KMS-11 (cell line): ENCODE measurements at regions not wholly inside any gene's neighbourhood (a gene's known extent, or its start where the extent isn't known, plus 50 kb on each side); places are given as distances from the start of the nearest gene placed in this dataset.

Source experiments
- H2AFZ ChIP-seq: fragments of 200-600 bp; sonication (generic); 2 replicates; pipeline ENCODE4 v1.6.1; 2016; ENCODE audit warnings: antibody characterized with exemption, mixed run types, low read depth
- H3K27ac ChIP-seq: fragments of 200-600 bp; sonication (generic); 2 replicates; pipeline ENCODE4 v1.6.1; 2016; ENCODE audit warnings: mild to moderate bottlenecking, mixed run types
- H3K27me3 ChIP-seq: fragments of 200-600 bp; sonication (generic); 2 replicates; pipeline ENCODE4 v1.6.1; 2017; ENCODE audit warnings: mild to moderate bottlenecking, low read depth, mixed run types, moderate library complexity; ENCODE audit not compliant: insufficient read depth
- H3K36me3 ChIP-seq: fragments of 200-600 bp; sonication (generic); 2 replicates; pipeline ENCODE4 v1.6.1; 2017; ENCODE audit warnings: mild to moderate bottlenecking, mixed run types; ENCODE audit not compliant: insufficient read depth
- H3K4me1 ChIP-seq: fragments of 200-600 bp; sonication (generic); 2 replicates; pipeline ENCODE4 v1.6.1; 2016; ENCODE audit warnings: mild to moderate bottlenecking, low read depth, mixed run types; ENCODE audit not compliant: poor library complexity, severe bottlenecking
- H3K4me2 ChIP-seq: fragments of 200-600 bp; sonication (generic); 2 replicates; pipeline ENCODE4 v1.7.0; 2016; ENCODE audit warnings: mild to moderate bottlenecking, mixed run types
- H3K4me3 ChIP-seq: fragments of 200-600 bp; sonication (generic); IDR thresholded peaks from 2 replicates; pipeline ENCODE4 v1.6.1; 2017; ENCODE audit warnings: low read depth, low read length, mixed read lengths; ENCODE audit not compliant: insufficient read depth
- H3K79me2 ChIP-seq: fragments of 200-600 bp; sonication (generic); 2 replicates; pipeline ENCODE4 v1.6.1; 2016; ENCODE audit warnings: low read depth, mixed run types; ENCODE audit not compliant: insufficient read depth
- H3K9ac ChIP-seq: fragments of 200-600 bp; sonication (generic); 2 replicates; pipeline ENCODE4 v1.6.1; 2016; ENCODE audit warnings: mild to moderate bottlenecking, mixed run types
- H4K20me1 ChIP-seq: fragments of 200-600 bp; sonication (generic); 2 replicates; pipeline ENCODE4 v1.6.1; 2016; ENCODE audit warnings: mild to moderate bottlenecking, mixed run types; ENCODE audit not compliant: insufficient read depth
- CTCF ChIP-seq: fragments of 200-600 bp; sonication (generic); conservative IDR thresholded peaks from 2 replicates; pipeline ENCODE4 v1.6.1; 2017; ENCODE audit warnings: low read depth, mild to moderate bottlenecking, antibody characterized with exemption, low read length, moderate library complexity, mixed read lengths

- no peaks in the 10 kb centered on the region for H3K36me3 ChIP-seq
- no peak for TF ChIP-seq CTCF
- no peak overlapping the region for H3K4me2 ChIP-seq
- H3K4me3 ChIP-seq: no peak overlapping the region
- H2AFZ ChIP-seq: no peak overlapping the region
- no peaks in the 10 kb centered on the region for H4K20me1 ChIP-seq
- H3K79me2 ChIP-seq: no peaks in the 10 kb centered on the region
- H3K27me3 ChIP-seq: no peaks in the 10 kb centered on the region
- peaks cover 6% of the 10 kb centered on the region for H3K4me1 ChIP-seq
- H3K27ac ChIP-seq: no peak overlapping the region
- H3K9ac ChIP-seq: no peak overlapping the region
Observed at GRCh38 chrX:96386325-96386724, 298.3 kb upstream of the DIAPH2 start.

DNA sequence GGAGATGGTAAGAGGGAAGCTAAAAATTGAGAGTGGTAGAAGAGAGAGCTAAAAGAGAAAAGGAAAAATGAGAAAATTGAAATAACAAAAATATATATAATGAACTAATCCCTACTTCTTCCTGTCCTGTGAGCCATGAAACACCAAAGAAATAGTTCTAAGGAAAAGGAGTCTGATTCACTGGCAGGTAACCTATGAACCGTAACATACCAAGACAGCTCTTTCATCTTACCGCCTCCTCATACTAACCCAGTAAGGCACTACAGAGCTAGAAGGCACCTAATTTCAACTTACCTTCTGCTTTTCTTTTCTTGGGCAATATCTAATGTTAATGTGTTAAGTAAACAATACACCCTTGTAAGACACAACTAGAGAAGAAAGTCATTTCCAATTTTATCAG, 297.7 kb upstream of the DIAPH2 start:
- Histone ChIP-seq H4K20me1 (no peaks in the 10 kb centered on the region), H3K4me1 (peaks cover 6% of the 10 kb centered on the region), H2AFZ (no peak overlapping the region), H3K4me2 (no peak overlapping the region), H3K27me3 (no peaks in the 10 kb centered on the region), H3K9ac (no peak overlapping the region), H3K27ac (no peak overlapping the region), H3K4me3 (no peak overlapping the region), H3K79me2 (no peaks in the 10 kb centered on the region), H3K36me3 (no peaks in the 10 kb centered on the region)
- no peak for TF ChIP-seq CTCF

DNA sequence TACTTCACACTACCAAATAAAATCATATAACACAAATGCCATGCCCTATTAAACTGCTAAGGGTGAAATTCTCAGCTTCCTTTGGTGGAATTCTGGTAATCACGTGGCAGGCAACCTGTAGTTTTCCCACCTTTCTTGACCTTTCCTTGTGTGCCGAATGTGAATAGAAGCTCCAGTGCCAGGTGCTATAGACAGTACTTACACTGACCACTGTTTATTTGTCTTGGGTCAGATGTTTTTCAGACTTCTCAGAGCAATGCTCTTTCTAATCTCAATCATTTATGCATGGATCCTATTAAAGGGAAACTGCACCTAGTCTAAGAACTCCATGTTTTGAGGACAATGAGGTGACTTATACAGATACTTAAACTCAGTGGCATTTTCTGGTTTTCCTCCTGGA, 296.8 kb upstream of the DIAPH2 start:
- H3K4me1 ChIP-seq: peaks cover 6% of the 10 kb centered on the region
- H4K20me1 ChIP-seq: no peaks in the 10 kb centered on the region
- H3K36me3 ChIP-seq: no peaks in the 10 kb centered on the region
- H2AFZ ChIP-seq: no peak overlapping the region
- H3K4me2 ChIP-seq: no peak overlapping the region
- no peak overlapping the region for H3K4me3 ChIP-seq
- H3K27me3 ChIP-seq: no peaks in the 10 kb centered on the region
- no peak for TF ChIP-seq CTCF
- H3K9ac ChIP-seq: no peak overlapping the region
- no peaks in the 10 kb centered on the region for H3K79me2 ChIP-seq
- no peak overlapping the region for H3K27ac ChIP-seq

DNA sequence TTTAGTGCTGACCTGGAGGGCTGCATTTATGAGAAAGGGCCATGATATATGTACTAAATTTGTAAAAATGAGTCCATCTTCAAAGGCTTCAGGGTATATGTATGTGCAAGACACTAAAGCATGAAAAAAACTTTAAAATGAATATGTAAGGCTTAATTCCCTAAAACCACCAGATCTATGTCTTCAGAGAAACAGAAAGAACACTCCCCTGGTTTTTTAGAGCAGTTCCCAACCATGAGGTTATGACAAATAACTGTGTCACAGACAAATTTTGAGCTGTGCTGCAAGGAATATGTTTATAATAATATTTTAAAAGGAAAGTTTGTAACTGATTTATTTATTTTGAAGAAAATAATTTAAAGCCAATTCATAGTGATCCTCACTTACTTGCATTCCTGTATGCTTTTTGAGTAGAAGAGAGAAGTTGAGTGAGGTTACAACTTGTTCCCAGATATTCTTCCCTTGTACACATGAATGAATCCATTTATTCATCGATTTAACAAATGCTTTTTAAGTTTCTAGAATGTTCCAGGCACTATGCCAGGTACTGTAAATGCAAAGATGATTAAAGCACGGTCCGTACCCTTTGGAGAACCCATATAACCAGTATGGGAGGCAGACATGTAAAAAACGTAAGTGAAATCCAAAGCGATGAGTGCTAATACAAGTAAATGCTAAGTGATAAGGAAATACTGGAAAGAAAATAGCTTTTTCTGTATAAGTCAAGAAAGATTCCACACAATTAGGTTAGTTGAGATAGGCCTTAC, 295.2 kb upstream of the DIAPH2 start:
- H3K79me2 ChIP-seq: no peaks in the 10 kb centered on the region
- H3K9ac ChIP-seq: no peak overlapping the region
- no peak overlapping the region for H3K27ac ChIP-seq
- H3K36me3 ChIP-seq: no peaks in the 10 kb centered on the region
- peaks cover 6% of the 10 kb centered on the region for H3K4me1 ChIP-seq
- no peak overlapping the region for H3K4me2 ChIP-seq
- no peaks in the 10 kb centered on the region for H3K27me3 ChIP-seq
- no peak overlapping the region for H3K4me3 ChIP-seq
- no peak overlapping the region for H2AFZ ChIP-seq
- no peak for TF ChIP-seq CTCF
- no peaks in the 10 kb centered on the region for H4K20me1 ChIP-seq
